HuH-7 (cell line): ENCODE measurements at regions not wholly inside any gene's neighbourhood (a gene's known extent, or its start where the extent isn't known, plus 50 kb on each side); places are given as distances from the start of the nearest gene placed in this dataset.
"Not testable (repeated sequence)": the region's sequence is repeated elsewhere in the genome, so short reads cannot be mapped to it uniquely, and the experiment has no call there.

ENCODE experiments used
- DNase-seq: peaks from one replicate; pipeline ENCODE4 v3.0.0; 2011; ENCODE audit warnings: low spot score

GRCh38 chr2:63695583-63695982, 106.8 kb downstream of the MDH1 start:
- DNase-seq = no peak

DNA sequence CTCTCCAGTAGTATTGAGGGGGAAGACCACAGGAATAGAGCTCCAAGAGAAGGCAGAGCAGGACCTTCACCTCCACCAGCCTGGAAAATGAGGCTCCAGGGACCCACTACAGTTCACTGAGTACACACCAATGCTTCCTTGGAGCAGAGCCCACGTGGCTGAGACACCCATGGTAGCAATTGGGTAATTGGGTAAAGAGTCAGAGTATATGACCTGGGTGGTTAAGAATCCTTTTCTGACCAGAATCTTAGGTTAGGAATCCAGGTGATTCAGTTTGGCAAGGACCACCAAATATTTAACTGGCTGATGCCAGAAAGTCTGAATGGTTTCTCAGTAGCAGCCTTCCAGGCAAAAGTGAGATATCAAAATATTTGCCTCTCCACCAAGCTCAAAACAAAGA, 107.7 kb downstream of the MDH1 start:
- no peak for DNase-seq

GRCh38 chr2:63697160-63697559, 108.4 kb downstream of the MDH1 start:
- DNase-seq = no peak

GRCh38 chr2:63698786-63699548, 110.2 kb downstream of the MDH1 start:
- DNase-seq = peak; percentile 74

- no peak for DNase-seq
These were observed 110.7 kb downstream of the MDH1 start for GRCh38 chr2:63699549-63699839.

GRCh38 chr2:63700271-63700670, 111.5 kb downstream of the MDH1 start:
- DNase-seq = no peak

- DNase-seq = no peak
These were observed 112.6 kb downstream of the MDH1 start for GRCh38 chr2:63701406-63701805.

- not testable (repeated sequence) for DNase-seq
These were observed 117.3 kb downstream of the MDH1 start for GRCh38 chr2:63706084-63706483.

DNA sequence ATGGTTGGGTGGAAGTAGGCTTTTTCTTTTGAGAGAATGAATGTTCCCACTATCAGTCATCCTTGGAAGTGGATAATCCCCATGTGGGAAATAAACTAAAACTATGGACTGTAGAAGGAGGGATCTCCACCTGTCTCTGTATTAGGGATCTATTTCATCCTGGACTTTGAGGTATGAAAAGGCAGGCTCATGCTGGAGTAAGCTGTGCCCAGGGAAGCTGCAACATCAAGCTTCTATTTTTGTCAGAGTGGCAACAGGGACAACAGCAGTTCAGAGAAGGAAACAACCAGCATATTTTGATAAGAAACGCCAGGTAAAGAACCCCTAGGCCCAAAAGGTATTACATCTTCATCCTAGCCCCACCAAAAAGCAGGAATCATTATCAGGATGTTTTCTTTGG, 122.0 kb downstream of the MDH1 start:
- no peak for DNase-seq

DNA sequence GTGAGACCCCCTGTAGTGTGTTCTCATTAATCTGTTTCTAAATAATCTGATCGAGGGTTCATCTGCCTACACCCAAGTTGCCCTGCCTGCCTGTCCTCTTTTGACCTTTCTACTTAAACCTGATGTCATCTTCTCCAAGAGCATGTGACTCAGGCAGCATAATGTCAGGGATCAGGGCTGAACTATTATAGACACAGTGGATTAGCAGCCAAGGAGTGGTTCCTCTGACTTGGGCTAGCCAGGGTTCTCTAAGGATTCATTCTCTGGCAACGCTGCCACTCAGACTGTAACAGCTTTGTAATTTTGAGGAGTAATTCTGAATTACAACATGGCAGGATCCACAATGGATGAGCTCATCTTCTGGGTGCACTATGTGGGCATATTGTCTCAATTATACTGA, 124.0 kb downstream of the MDH1 start:
- no peak for DNase-seq

DNA sequence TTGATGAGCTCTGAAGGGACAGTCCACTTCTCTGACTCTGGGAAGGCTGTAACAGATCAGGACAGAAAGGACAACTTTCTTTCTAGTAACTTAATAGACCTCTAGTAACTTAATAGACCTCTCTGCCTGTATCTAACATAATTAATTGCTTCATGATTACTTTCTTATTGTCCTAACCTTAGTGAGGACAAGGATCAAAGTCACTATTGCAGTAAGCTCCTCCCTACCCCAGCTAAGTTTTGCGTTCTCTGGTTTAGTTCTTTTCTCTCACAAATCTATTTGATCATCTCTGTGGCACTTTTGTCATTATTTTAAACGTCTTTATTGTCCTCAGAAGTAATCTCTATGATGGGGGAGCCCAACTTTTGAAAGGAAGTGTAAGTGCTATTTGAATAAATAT, 125.5 kb upstream of the UGP2 start:
- no peak for DNase-seq

- no peak for DNase-seq
These were observed 122.6 kb upstream of the UGP2 start for GRCh38 chr2:63719052-63719451.

GRCh38 chr2:63721082-63721424, 120.6 kb upstream of the UGP2 start:
- DNase-seq = no peak

GRCh38 chr2:63722284-63722683, 119.4 kb upstream of the UGP2 start:
- DNase-seq = not testable (repeated sequence)

GRCh38 chr2:63723709-63724108, 118.0 kb upstream of the UGP2 start:
- no peak for DNase-seq

- DNase-seq = not testable (repeated sequence)
These were observed 116.5 kb upstream of the UGP2 start for GRCh38 chr2:63725212-63725611.

DNA sequence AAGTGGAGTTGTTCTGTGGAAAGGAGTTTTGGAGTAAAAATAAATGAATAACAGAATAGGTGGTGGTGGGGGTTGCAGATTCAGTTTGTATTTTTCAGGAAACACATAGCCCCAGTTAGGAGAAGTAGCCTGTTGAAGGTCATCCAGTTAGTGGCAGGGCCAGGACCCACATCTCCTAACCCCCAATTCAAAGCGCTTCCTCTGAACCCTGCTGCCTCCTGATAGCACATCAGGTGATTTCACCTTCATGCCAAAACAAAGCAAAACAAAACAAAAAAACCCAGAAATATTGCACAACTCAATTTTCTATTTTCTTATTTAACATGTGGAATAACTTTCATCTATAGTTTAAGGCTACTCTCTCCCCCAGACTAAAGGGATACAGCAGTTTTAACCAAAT, 112.3 kb upstream of the UGP2 start:
- no peak for DNase-seq

GRCh38 chr2:63729831-63730230, 111.9 kb upstream of the UGP2 start:
- DNase-seq = no peak

- peak; percentile 61 for DNase-seq
These were observed 107.2 kb upstream of the UGP2 start for GRCh38 chr2:63734510-63734909.

GRCh38 chr2:63735263-63735662, 106.4 kb upstream of the UGP2 start:
- no peak for DNase-seq

DNA sequence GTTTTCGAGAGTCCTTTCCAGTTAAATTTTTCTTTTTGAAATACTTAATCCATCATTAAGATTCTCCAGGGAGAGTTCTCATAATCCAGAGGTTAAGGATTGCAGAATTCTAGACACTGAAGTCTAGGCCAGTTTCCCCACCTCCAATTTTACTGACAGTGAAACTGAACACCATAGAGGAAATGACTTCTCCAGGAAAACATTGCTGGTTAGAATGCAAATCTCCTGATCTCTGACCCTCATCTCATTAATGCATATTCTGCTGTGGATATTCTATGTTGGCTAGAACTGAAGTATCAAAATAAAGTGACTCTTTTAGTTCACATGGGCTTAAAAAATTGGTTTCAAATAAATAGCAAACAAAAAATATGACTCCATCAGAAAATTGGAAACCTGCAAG, 105.8 kb upstream of the UGP2 start:
- peak; percentile 41 for DNase-seq

GRCh38 chr2:63736354-63736753, 105.3 kb upstream of the UGP2 start:
- peak; percentile 41 for DNase-seq

DNA sequence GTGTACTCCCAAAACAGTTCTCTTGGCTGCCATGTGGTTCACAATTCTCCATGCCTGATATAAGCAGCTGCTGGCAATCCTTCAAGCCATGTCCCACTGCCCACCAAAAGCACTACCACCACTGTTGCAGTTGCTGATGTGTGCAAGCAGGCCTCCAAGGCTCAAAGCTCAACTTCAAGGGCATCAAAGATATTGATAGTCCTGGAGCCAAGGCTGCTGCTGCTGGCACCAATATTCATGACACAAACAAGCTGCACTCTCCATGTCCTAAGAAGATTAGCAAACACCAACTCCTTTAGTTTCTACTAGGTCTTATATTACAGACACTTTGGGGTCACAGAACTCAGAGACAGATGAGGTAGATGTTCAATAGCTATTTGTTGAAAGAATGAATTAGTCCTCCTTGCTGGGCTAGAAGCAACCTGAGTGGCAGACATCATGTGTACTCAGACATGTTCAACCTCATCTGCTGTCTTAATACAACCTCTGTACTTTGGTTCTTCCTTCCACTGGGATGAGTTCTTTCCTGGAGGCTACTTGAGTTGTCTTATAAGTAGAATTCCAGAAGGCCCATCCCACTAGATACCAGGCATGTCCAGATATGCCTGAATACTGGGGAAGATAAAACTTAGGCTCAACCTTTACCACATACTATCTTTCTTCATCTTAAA, 104.5 kb upstream of the UGP2 start:
- no peak for DNase-seq

- DNase-seq = no peak
These were observed 103.7 kb upstream of the UGP2 start for GRCh38 chr2:63738019-63738418.
